UCSD-AML1 (cell line): ENCODE measurements at regions not wholly inside any gene's neighbourhood (a gene's known extent, or its start where the extent isn't known, plus 50 kb on each side); places are given as distances from the start of the nearest gene placed in this dataset.

Experiments
- DNase-seq: peaks from one replicate; lab custom pipeline; 2025; ENCODE audit not compliant: unreplicated experiment; lab: John Stamatoyannopoulos, UW

DNA sequence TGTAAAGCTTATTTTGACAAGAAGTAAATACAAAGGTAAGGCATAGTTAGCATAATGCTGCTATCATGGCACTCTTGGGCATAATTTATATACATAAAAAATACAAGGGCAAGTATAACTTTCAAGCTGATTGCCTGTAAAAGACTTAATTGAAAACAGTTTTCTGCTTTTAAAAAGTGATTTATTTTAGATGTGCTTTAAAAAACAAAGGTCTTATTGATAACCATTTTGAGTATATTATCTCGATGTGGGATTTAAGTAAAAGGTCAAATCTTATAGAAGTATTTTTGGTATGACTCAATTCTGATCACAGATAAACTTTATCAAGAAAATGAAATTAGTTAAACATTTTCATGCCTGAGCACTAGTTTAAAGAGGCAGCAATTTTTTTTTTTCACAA, 175.8 kb downstream of the KCNRG start:
- DNase-seq: no peak

- DNase-seq: no peak
These were observed 177.1 kb downstream of the KCNRG start for GRCh38 chr13:50192272-50192813.

- no peak for DNase-seq
These were observed 179.8 kb downstream of the KCNRG start for GRCh38 chr13:50195045-50195444.

GRCh38 chr13:50196118-50196517, 180.9 kb downstream of the KCNRG start:
- DNase-seq: no peak

- DNase-seq: no peak
These were observed 182.5 kb downstream of the KCNRG start for GRCh38 chr13:50197705-50198104.

DNA sequence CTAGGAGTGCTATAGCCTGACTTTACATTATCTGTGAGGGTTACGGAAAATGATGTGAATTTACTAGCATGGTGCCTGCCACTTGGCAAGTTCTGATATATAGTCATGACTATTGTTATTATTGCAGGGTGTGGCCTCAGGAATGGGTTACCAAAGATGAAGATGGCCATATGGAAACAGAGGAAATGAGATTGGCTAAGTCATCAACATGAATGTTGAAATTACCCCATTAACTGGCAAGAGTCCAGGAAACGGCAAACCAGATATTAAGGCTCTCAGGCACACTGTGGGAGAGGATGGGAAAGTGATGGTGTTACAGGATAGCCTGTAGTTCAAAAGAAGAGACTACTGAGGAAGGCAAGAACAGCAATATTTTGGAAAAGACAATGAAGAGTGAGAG, 183.3 kb downstream of the KCNRG start:
- no peak for DNase-seq

GRCh38 chr13:50200569-50200968, 185.3 kb downstream of the KCNRG start:
- DNase-seq: no peak

DNA sequence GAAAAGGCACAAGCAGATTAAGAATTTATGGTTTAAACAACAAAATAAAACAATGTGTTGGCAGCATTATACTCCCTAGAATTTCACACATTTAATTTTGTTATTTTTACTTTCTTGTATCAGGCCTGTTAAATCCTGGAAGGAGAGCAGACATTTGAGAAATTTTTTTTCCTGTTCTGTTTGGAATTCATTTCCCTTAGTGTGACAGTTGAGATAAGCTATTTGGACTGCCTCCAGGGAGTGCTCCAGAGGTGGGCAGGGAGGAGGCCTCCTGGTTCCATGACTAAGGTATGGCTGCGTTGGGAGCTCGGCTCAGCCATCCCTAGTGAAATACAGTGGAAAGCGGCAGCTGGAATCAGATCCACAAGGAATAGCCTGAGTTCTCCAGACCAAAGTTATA, 185.7 kb downstream of the KCNRG start:
- no peak for DNase-seq

DNA sequence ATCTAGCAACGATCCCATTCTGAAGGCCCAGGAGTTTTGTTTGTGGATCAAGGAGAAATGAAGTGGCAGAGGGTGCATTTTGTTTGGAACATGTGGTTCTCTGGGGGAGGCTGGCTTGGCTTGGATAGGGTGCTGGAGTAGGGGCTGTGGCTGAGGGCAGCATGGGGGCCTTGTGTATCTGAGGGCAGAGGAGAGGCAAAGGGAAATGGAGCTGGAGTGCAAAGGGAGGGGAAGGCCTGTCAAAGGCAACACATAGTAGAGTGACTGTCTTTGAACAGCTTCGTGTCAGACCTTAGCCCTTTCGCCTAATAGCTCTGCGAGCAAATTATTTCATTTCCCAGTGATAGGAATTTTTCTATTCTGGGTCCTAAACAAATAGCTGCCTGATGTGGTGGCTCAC, 187.2 kb downstream of the KCNRG start:
- DNase-seq: no peak

- no peak for DNase-seq
These were observed 188.2 kb downstream of the KCNRG start for GRCh38 chr13:50203256-50203941.

GRCh38 chr13:50205581-50205980, 190.3 kb downstream of the KCNRG start:
- DNase-seq: no peak

GRCh38 chr13:50208826-50209335, 193.6 kb downstream of the KCNRG start:
- peak; percentile 84 for DNase-seq

GRCh38 chr13:50209631-50210030, 194.4 kb downstream of the KCNRG start:
- DNase-seq: no peak

- no peak for DNase-seq
These were observed 198.3 kb downstream of the KCNRG start for GRCh38 chr13:50213526-50213925.

GRCh38 chr13:50214514-50214913, 199.3 kb downstream of the KCNRG start:
- DNase-seq: no peak

- no peak for DNase-seq
These were observed 200.2 kb downstream of the KCNRG start for GRCh38 chr13:50215399-50215798.

- DNase-seq: no peak
These were observed 204.5 kb downstream of the KCNRG start for GRCh38 chr13:50219743-50220142.

DNA sequence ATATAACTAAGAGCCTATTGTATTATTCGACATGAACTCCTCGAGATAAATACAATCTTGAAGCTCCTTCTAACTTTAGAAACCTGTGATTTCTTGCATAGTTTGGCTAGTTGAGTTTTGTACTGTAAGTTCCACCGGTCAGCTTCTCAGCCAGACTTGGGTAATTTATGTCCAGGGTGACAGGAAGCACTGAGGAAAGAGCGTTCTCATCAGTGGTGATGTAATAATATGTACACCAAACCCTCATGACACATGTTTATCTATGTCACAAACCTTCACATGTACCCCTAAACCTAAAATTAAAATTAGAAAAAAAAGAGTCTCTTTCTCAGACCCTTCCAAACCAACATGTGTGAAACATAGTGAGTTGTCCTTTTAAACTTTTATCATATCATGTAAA, 205.7 kb downstream of the KCNRG start:
- DNase-seq: no peak

DNA sequence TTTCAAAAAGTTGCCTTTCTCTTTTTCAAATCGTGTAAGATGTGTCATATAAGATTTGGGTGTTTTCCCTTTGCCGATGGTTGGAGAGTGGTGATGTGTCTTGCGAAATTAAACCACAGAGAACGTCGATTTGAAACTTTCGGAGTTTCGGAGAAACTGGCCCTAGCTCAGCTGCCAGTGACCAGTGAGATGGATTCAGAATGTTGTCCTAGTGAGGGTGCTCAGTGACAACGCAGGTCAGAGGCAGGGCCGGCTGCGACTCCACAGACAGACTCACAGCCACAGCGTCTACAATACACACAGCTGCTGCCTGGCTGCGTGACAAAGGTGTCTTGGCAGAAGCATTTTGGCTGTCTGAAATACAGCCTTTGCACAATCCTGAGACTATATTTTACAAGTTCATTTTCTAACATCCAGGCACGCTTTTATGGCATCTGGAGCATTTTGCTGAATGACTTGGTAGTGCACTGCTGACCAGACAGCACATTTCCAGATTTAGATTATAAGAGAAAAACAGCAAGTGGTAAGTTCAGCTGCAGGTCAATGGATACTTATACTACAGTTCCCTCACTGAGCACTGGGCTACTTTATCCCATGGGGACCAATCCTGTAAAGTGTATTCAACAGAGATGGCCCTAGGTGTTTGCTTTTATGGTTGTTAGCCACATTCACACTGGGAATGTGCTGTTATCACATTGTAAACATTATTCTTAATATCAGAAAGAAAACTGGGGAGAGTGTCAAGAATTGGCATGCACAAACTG, 207.5 kb downstream of the KCNRG start:
- no peak for DNase-seq

DNA sequence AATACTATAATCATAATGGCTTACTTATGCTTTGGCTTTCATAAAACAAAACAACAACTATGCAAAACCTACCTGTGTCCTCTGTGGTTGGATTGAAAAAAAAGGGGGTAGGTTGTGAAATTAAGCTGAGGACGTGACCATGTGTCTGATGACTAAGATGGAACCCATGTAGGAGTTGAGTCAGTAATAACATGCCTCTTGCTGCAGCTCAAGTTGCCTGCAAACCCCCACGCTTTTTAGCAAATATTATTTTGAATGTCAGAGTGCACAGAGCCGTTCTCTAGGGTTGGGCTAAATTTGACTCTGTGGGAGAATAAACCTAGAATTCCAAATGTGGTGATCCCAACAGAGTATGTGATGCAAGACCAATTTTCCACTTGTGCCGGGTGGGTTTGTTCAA, 209.3 kb downstream of the KCNRG start:
- no peak for DNase-seq

DNA sequence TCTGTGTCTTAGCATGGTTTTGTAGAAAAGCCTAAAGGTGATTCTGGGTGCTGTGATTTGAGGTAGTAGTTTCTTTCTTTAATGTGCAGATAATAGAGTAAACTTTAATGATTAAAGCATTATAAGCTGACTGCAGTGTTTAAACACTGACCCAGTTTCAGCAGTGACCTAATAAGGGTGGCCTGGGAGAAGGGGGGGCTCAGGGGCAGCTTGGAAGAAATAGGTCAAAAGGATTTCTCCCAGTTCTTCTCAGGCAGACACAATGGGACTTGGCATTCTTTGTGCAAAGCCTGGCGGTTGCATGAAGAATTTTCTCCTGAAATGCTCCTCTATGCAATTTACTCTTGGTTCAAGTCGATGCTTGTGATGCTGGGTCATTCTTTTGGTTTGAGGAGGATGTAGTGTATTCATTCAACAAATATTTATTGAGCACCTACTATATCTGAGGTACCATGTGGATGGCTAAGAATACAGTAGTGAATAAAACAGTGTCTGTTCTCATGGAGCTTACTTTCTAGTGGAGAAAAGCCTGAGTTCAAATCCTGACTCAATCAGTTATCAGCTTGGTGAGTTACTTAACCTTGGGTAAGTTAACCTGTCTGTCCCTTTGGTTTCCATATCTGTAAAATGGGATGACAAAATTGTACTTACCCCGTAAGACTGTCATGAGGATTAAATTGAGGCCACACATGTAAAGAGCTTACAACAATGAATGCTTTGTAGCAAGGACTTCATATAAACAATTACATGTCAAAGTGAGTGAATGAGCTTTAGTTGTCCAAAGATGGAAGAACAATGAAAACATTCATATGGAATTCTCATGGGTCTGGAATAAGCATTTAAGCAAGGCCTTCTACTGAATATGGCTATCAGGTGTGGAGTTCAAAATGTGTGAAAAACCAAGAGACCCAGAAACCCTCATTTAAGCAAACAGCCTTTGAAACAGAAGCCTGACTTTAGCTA, 210.2 kb downstream of the KCNRG start:
- no peak for DNase-seq
